PFSK-1 (cell line): ENCODE measurements at regions not wholly inside any gene's neighbourhood (a gene's known extent, or its start where the extent isn't known, plus 50 kb on each side); places are given as distances from the start of the nearest gene placed in this dataset.

Experiments used
- FOXP2 ChIP-seq: optimal IDR thresholded peaks from 2 replicates; pipeline ENCODE3; 2011; ENCODE audit warnings: borderline replicate concordance, control low read depth, inconsistent platforms; ENCODE audit not compliant: insufficient read depth; ENCODE audit errors: extremely low read length, extremely low read depth
- POLR2AphosphoS5 ChIP-seq: IDR thresholded peaks from 2 replicates; pipeline ENCODE4 v1.6.1; 2012; ENCODE audit warnings: low read depth, mild to moderate bottlenecking, control low read depth, low read length, moderate library complexity
- REST ChIP-seq, 2 experiments: IDR thresholded peaks; 2 replicates each; pipeline versions ENCODE4 v1.6.1 to v1.8.0; 2011 to 2012; ENCODE audit warnings: low read depth in 2 of 2, low read length in 2 of 2, control low read depth in 1 of 2, inconsistent platforms in 1 of 2, mild to moderate bottlenecking in 1 of 2, moderate library complexity in 1 of 2; ENCODE audit not compliant: insufficient read depth in 1 of 2
- SIN3A ChIP-seq: IDR thresholded peaks from 2 replicates; pipeline ENCODE4 v1.6.1; 2012; ENCODE audit warnings: mild to moderate bottlenecking, low read length, moderate library complexity, borderline replicate concordance; ENCODE audit not compliant: insufficient read depth
- TAF1 ChIP-seq: IDR thresholded peaks from 2 replicates; pipeline ENCODE4 v1.6.1; 2012; ENCODE audit warnings: low read length, control low read depth, borderline replicate concordance; ENCODE audit not compliant: insufficient read depth

- TF ChIP-seq TAF1 (no peak), REST (IDR thresholded peaks at IDR 0.05; ENCODE audit: insufficient read depth in 1 of 2, low read depth in 2 of 2, low read length in 2 of 2) (no peak), SIN3A (no peak), FOXP2 (no peak), POLR2AphosphoS5 (no peak)
Measured at GRCh38 chr17:6212766-6213165, 142.6 kb downstream of the WSCD1 start.
